ENCODE measurements at regions not wholly inside any gene's neighbourhood (a gene's known extent, or its start where the extent isn't known, plus 50 kb on each side); places are given as distances from the start of the nearest gene placed in this dataset.

GRCh38 chr2:67625178-67625577 is 228.0 kb downstream of the ETAA1 start:
- Mint-ChIP-seq H3K4me1 (ENCODE audit: low read depth) (no peaks in the 10 kb centered on the region), H3K27ac (no peak overlapping the region), H3K36me3 (ENCODE audit: low read depth) (no peaks in the 10 kb centered on the region), H3K4me3 (no peak overlapping the region), H3K27me3 (ENCODE audit: insufficient read depth) (no peaks in the 10 kb centered on the region), H3K9me3 (no peaks in the 10 kb centered on the region)
- no peak for DNase-seq (ENCODE audit: low spot score)
- intact Hi-C loops (cut with micrococcal nuclease) = no loop called here

DNA sequence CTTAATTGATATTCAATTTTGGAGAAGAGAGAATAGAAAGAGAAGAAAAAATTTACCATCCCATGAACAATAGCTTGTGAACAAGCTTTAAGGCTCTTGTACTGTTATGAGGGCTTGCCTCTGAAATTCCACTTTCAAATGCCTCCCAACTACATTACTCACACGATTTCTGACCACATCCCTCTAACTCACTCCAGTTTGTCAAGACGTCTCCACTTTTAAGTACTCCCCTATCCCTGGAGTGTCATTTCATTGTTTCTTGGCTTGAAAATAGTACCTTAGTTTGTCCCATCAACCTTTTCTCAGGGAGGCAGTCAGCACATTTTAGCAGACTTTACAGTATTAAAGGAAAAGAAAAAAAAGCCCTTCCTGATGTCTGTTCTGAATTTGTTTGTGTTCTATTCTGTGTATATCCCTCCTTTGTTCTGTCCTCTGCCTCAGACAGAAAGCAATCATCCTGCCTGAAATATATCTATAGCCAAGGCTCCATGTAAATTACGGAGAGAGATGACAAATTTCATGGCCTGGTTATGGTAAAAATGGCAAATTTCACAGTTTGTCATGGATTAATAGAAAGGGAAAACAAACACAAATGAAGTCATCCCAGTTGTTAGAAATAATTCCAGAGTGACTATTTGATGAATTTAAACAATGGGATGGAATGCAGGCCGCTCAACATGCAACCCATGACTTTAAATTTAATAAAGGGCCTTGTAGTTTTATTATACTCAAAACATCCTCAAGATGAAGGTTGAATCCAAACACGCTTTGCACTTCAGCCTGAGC is 228.8 kb downstream of the ETAA1 start:
- no peaks in the 10 kb centered on the region for H3K36me3 Mint-ChIP-seq (ENCODE audit: low read depth)
- no peak overlapping the region for H3K27ac Mint-ChIP-seq
- intact Hi-C loops (cut with micrococcal nuclease) = no loop called here
- H3K27me3 Mint-ChIP-seq (ENCODE audit: insufficient read depth) = no peaks in the 10 kb centered on the region
- H3K4me1 Mint-ChIP-seq (ENCODE audit: low read depth) = no peaks in the 10 kb centered on the region
- DNase-seq (ENCODE audit: low spot score) = no peak
- no peak overlapping the region for H3K4me3 Mint-ChIP-seq
- H3K9me3 Mint-ChIP-seq = no peaks in the 10 kb centered on the region

- intact Hi-C loops (cut with micrococcal nuclease) = no loop called here
- H3K4me3 Mint-ChIP-seq = no peak overlapping the region
- H3K9me3 Mint-ChIP-seq = no peaks in the 10 kb centered on the region
- no peak for DNase-seq (ENCODE audit: low spot score)
- no peaks in the 10 kb centered on the region for H3K4me1 Mint-ChIP-seq (ENCODE audit: low read depth)
- no peak overlapping the region for H3K27ac Mint-ChIP-seq
- H3K27me3 Mint-ChIP-seq (ENCODE audit: insufficient read depth) = no peaks in the 10 kb centered on the region
- no peaks in the 10 kb centered on the region for H3K36me3 Mint-ChIP-seq (ENCODE audit: low read depth)
These were observed 229.5 kb downstream of the ETAA1 start for GRCh38 chr2:67626656-67627055.

GRCh38 chr2:67627456-67628207 is 230.5 kb downstream of the ETAA1 start:
- intact Hi-C loops (cut with micrococcal nuclease) = no loop called here
- Mint-ChIP-seq H3K27me3 (ENCODE audit: insufficient read depth) (no peaks in the 10 kb centered on the region), H3K4me1 (ENCODE audit: low read depth) (no peaks in the 10 kb centered on the region), H3K9me3 (no peaks in the 10 kb centered on the region), H3K27ac (no peak overlapping the region), H3K4me3 (no peak overlapping the region), H3K36me3 (ENCODE audit: low read depth) (no peaks in the 10 kb centered on the region)
- no peak for DNase-seq (ENCODE audit: low spot score)

GRCh38 chr2:67628892-67629291 is 231.8 kb downstream of the ETAA1 start:
- Mint-ChIP-seq H3K36me3 (ENCODE audit: low read depth) (no peaks in the 10 kb centered on the region), H3K9me3 (no peaks in the 10 kb centered on the region), H3K27ac (no peak overlapping the region), H3K4me3 (no peak overlapping the region), H3K27me3 (ENCODE audit: insufficient read depth) (no peaks in the 10 kb centered on the region), H3K4me1 (ENCODE audit: low read depth) (no peaks in the 10 kb centered on the region)
- DNase-seq (ENCODE audit: low spot score) = no peak
- intact Hi-C loops (cut with micrococcal nuclease) = no loop called here

- Mint-ChIP-seq H3K4me1 (ENCODE audit: low read depth) (no peaks in the 10 kb centered on the region), H3K4me3 (no peak overlapping the region), H3K9me3 (no peaks in the 10 kb centered on the region), H3K27me3 (ENCODE audit: insufficient read depth) (no peaks in the 10 kb centered on the region), H3K27ac (no peak overlapping the region), H3K36me3 (ENCODE audit: low read depth) (no peaks in the 10 kb centered on the region)
- intact Hi-C loops (cut with micrococcal nuclease) = no loop called here
- DNase-seq (ENCODE audit: low spot score) = no peak
These were observed 234.3 kb downstream of the ETAA1 start for GRCh38 chr2:67631483-67631882.

DNA sequence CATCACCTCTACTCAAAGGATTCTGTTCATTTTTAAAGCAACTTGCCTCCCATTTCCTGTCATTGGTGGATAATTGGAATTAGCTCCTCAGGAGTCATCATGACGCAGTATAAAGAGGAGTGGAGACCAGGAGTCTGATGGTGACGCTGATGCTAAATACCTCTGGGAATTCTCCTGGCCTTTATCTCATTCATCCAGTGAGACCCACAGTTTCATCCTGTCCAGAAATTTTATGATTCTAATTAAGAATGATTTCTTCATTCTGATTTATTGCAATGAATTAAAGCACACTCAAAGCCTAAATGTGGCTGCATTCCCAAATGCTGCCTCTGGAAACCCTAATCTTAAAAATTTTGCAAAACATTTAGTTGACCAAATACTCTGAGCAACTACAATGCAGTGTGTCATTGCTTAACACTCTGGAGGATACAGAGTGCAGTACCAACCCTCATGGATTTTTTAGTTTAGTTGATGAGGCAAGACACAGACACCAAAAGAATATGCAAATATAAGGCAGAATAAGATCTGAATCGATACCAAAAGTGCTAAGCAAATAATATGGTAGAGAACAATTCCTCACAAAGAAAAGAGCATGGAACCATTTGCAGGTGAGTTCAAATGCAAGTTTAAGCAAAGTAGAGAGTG is 236.2 kb downstream of the ETAA1 start:
- no peaks in the 10 kb centered on the region for H3K4me1 Mint-ChIP-seq (ENCODE audit: low read depth)
- no peak overlapping the region for H3K4me3 Mint-ChIP-seq
- intact Hi-C loops (cut with micrococcal nuclease) = no loop called here
- no peaks in the 10 kb centered on the region for H3K27me3 Mint-ChIP-seq (ENCODE audit: insufficient read depth)
- no peaks in the 10 kb centered on the region for H3K9me3 Mint-ChIP-seq
- DNase-seq (ENCODE audit: low spot score) = no peak
- no peak overlapping the region for H3K27ac Mint-ChIP-seq
- H3K36me3 Mint-ChIP-seq (ENCODE audit: low read depth) = no peaks in the 10 kb centered on the region

DNA sequence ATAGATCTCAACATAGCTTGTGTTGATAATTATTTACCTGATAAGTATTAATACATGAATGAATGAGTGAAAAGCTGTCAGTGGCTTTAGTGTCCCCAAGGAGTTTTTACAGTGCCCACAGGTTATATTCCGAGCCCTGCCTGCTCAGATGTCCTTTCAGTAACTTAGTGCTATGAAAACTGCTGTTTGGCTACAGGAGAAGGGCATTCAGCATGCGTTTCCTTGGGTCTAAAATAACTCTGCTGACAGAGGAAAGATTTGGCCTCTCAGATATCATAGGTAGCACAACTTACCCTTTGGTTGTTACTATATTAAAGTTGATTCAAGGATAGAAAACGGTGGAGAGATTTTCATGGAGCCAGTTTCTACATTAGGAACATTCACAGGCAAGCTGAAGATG is 241.0 kb downstream of the ETAA1 start:
- no peaks in the 10 kb centered on the region for H3K4me1 Mint-ChIP-seq (ENCODE audit: low read depth)
- no peak overlapping the region for H3K4me3 Mint-ChIP-seq
- no peak for DNase-seq (ENCODE audit: low spot score)
- no peaks in the 10 kb centered on the region for H3K9me3 Mint-ChIP-seq
- intact Hi-C loops (cut with micrococcal nuclease) = no loop called here
- H3K27ac Mint-ChIP-seq = no peak overlapping the region
- H3K27me3 Mint-ChIP-seq (ENCODE audit: insufficient read depth) = no peaks in the 10 kb centered on the region
- no peaks in the 10 kb centered on the region for H3K36me3 Mint-ChIP-seq (ENCODE audit: low read depth)

- H3K27ac Mint-ChIP-seq = no peak overlapping the region
- peaks cover under 1% of the 10 kb centered on the region for H3K9me3 Mint-ChIP-seq
- no peaks in the 10 kb centered on the region for H3K4me1 Mint-ChIP-seq (ENCODE audit: low read depth)
- DNase-seq (ENCODE audit: low spot score) = no peak
- H3K27me3 Mint-ChIP-seq (ENCODE audit: insufficient read depth) = no peaks in the 10 kb centered on the region
- no peaks in the 10 kb centered on the region for H3K36me3 Mint-ChIP-seq (ENCODE audit: low read depth)
- H3K4me3 Mint-ChIP-seq = no peak overlapping the region
- intact Hi-C loops (cut with micrococcal nuclease) = no loop called here
These were observed 244.3 kb downstream of the ETAA1 start for GRCh38 chr2:67641312-67642045.

DNA sequence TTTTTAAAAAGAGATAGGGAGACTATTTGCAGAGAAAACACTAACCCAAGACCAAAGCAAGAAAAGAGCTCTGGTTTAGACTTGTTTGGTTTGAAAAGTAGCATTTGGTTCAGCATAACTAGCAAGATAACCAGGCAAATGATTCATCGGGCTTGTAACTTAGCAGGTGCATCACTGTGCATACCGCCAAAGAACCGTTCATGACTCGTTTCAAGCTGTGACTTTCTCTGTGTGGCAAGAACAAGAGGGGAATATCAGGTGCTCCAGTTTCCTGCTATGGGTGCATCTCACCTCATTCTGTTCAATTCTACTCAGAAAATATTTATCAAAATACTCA is 244.9 kb downstream of the ETAA1 start:
- intact Hi-C loops (cut with micrococcal nuclease) = no loop called here
- H3K4me3 Mint-ChIP-seq = no peak overlapping the region
- no peaks in the 10 kb centered on the region for H3K27me3 Mint-ChIP-seq (ENCODE audit: insufficient read depth)
- H3K4me1 Mint-ChIP-seq (ENCODE audit: low read depth) = no peaks in the 10 kb centered on the region
- no peaks in the 10 kb centered on the region for H3K36me3 Mint-ChIP-seq (ENCODE audit: low read depth)
- DNase-seq (ENCODE audit: low spot score) = no peak
- no peak overlapping the region for H3K27ac Mint-ChIP-seq
- peaks cover 5% of the 10 kb centered on the region for H3K9me3 Mint-ChIP-seq

GRCh38 chr2:67642961-67643360 is 245.8 kb downstream of the ETAA1 start:
- Mint-ChIP-seq H3K36me3 (ENCODE audit: low read depth) (no peaks in the 10 kb centered on the region), H3K27ac (no peak overlapping the region), H3K27me3 (ENCODE audit: insufficient read depth) (no peaks in the 10 kb centered on the region), H3K9me3 (peaks cover 5% of the 10 kb centered on the region), H3K4me1 (ENCODE audit: low read depth) (no peaks in the 10 kb centered on the region), H3K4me3 (no peak overlapping the region)
- no peak for DNase-seq (ENCODE audit: low spot score)
- intact Hi-C loops (cut with micrococcal nuclease) = no loop called here

DNA sequence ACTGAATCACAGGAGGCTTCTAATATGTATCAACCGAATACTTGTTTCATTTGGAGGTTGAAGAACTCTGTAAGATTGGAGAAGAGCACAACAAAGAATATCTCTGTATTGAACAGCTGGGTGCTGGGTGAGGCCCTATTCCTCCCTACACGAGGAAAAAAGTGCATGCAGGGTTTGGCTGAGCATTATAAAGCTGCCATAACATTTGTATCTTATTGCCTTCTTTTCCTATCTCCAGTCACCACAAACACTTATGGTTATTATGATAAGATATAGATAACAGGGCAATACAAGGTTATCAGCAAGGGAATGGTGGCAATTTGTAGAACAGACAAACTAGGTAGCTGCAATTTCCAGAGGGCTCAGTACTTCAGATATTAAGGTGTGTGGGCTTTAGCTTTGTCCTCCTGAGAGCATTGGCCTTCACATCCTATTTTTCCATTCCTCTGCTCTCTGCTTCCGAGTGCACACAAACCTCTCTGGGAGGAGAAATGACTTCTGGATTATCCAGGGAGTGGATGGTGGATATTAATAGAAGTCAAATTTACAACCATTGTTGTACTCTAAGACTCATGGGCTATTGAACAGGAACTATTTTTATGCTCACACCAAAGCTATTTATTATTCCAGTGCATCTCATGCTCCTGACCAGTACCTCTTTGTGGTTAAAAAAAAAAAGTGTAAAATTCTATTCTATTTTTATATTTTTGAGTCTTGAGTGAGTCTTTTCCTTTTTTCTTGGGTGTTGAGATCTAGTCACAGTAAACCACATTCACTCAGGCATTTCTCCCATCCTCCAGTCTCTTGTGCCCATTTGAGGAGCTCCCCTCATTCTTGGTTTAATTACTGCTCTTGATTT is 248.4 kb downstream of the ETAA1 start:
- intact Hi-C loops (cut with micrococcal nuclease) = no loop called here
- no peaks in the 10 kb centered on the region for H3K36me3 Mint-ChIP-seq (ENCODE audit: low read depth)
- no peak overlapping the region for H3K27ac Mint-ChIP-seq
- peaks cover 5% of the 10 kb centered on the region for H3K9me3 Mint-ChIP-seq
- no peaks in the 10 kb centered on the region for H3K27me3 Mint-ChIP-seq (ENCODE audit: insufficient read depth)
- H3K4me1 Mint-ChIP-seq (ENCODE audit: low read depth) = no peaks in the 10 kb centered on the region
- no peak overlapping the region for H3K4me3 Mint-ChIP-seq
- no peak for DNase-seq (ENCODE audit: low spot score)

Data from activated T-helper 1 cell treated with anti-CD3 and anti-CD28 coated beads, Interleukin-12 subunit alpha, Interleukin-12 subunit beta, Interleukin-2, Interleukin-4 antibody, amounts not matched to agents 30 ng/mL and 10 ng/mL and 1 ng/mL, durations not matched to agents 14 hours and 24 hours and 36 hours (primary cell).